HepG2 (cell line): ENCODE measurements at regions not wholly inside any gene's neighbourhood (a gene's known extent, or its start where the extent isn't known, plus 50 kb on each side); places are given as distances from the start of the nearest gene placed in this dataset.

Experiments used
- ATAC-seq: fragments of 200-7000 bp; cut with Tn5 transposase; 3 replicates; pipeline ENCODE4 v1.9.1; 2020; ENCODE audit warnings: mild to moderate bottlenecking, moderate library complexity
- BruUV-seq: library from RNA; stranded (reverse); fragments of 400-500 nt; replicated peaks from 2 replicates; lab custom pipeline; 2021; lab: Mats Ljungman, UMichigan
- CTCF ChIA-PET: fragments of 300-600 bp; formaldehyde crosslinking; extraction: SDS; loops from one replicate; lab custom pipeline; 2021; ENCODE audit warnings: low total read pairs, inconsistent platforms, low intra/inter-chr PET ratio; lab: Yijun Ruan, JAX
- POLR2A ChIA-PET: fragments of 350-600 bp; sonication (Branson Sonifier 250); formaldehyde crosslinking; loops from one replicate; lab custom pipeline; 2020; ENCODE audit warnings: antibody characterized with exemption, inconsistent platforms; lab: Yijun Ruan, JAX
- DNase-seq: peaks from one replicate; pipeline ENCODE4 v3.0.0-alpha.2; 2015; ENCODE audit warnings: low spot score
- FAIRE-seq: peaks from 3 replicates; lab custom pipeline; 2011; peaks lifted over from hg19 to GRCh38; lab: Jason Lieb, UNC
- H2AFZ ChIP-seq: one replicate; pipeline ENCODE4 v1.6.1; 2011; ENCODE audit warnings: low read length, inconsistent platforms
- H3K27ac ChIP-seq: fragments of 300-600 bp; 3 replicates; pipeline ENCODE4 v1.8.0; 2011; ENCODE audit warnings: mixed run types, mild to moderate bottlenecking, mixed read lengths, low read length, inconsistent platforms; ENCODE audit not compliant: insufficient read depth; ENCODE audit errors: extremely low read length
- H3K27me3 ChIP-seq, 2 experiments: fragments of 200-600 bp in 1 of 2; 2 replicates in 1 of 2; 3 replicates in 1 of 2; pipeline versions ENCODE4 v1.6.0 to v1.8.0; 2011; ENCODE audit warnings: low read length in 2 of 2, mild to moderate bottlenecking in 2 of 2, moderate library complexity in 2 of 2, inconsistent platforms in 1 of 2; ENCODE audit not compliant: insufficient read depth in 2 of 2, control insufficient read depth in 1 of 2
- H3K36me3 ChIP-seq, 2 experiments: fragments of 200-600 bp in 1 of 2; replicated peaks in 1 of 2; 2 replicates in 1 of 2; 3 replicates in 1 of 2; pipeline versions ENCODE4 v1.5.1 to v1.8.0; 2011; ENCODE audit warnings: low read length in 2 of 2, inconsistent platforms in 1 of 2; ENCODE audit not compliant: insufficient read depth in 2 of 2, control insufficient read depth in 1 of 2
- H3K4me1 ChIP-seq: 2 replicates; pipeline ENCODE4 v1.5.1; 2012; ENCODE audit warnings: low read length, inconsistent platforms; ENCODE audit not compliant: insufficient read depth
- H3K4me2 ChIP-seq: 2 replicates; pipeline ENCODE4 v1.6.0; 2011; ENCODE audit warnings: low read depth, low read length, inconsistent platforms
- H3K4me3 ChIP-seq, 3 experiments: fragments of 200-600 bp in 1 of 3; sonication (generic), shearing (Covaris generic) in 1 of 3; replicated peaks in 1 of 3; 2 replicates each; pipeline ENCODE4 v1.5.1; 2011 to 2016; ENCODE audit warnings: low read length in 3 of 3, inconsistent platforms in 2 of 3, low read depth in 2 of 3, mild to moderate bottlenecking in 2 of 3, control low read depth in 1 of 3, mixed read lengths in 1 of 3; ENCODE audit not compliant: insufficient read depth in 1 of 3
- H3K79me2 ChIP-seq: one replicate; pipeline ENCODE4 v1.6.1; 2011; ENCODE audit warnings: low read length, inconsistent platforms; ENCODE audit not compliant: insufficient read depth
- H3K9ac ChIP-seq: 2 replicates; pipeline ENCODE4 v1.6.0; 2011; ENCODE audit warnings: mild to moderate bottlenecking, low read depth, low read length, inconsistent platforms; ENCODE audit not compliant: insufficient read depth
- H3K9me3 ChIP-seq: 2 replicates; pipeline ENCODE4 v1.5.1; 2012; ENCODE audit warnings: mild to moderate bottlenecking, low read length
- H4K20me1 ChIP-seq: 2 replicates; pipeline ENCODE4 v1.6.0; 2011; ENCODE audit warnings: inconsistent platforms, mild to moderate bottlenecking, low read length, moderate library complexity; ENCODE audit not compliant: insufficient read depth
- MAFF ChIP-seq: IDR thresholded peaks from 2 replicates; pipeline ENCODE4 v1.6.1; 2011; ENCODE audit warnings: low read depth, low read length, improper control_type of control experiment
- SCMH1 ChIP-seq: sonication (generic); formaldehyde crosslinking; IDR thresholded peaks from 2 replicates; pipeline ENCODE4 v1.9.0; 2021; ENCODE audit warnings: missing genetic modification reagents, mild to moderate bottlenecking, borderline replicate concordance
- ZNF512B ChIP-seq: sonication (generic); formaldehyde crosslinking; IDR thresholded peaks from 2 replicates; pipeline ENCODE4 v1.5.1; 2020; ENCODE audit warnings: missing genetic modification reagents, mild to moderate bottlenecking, borderline replicate concordance
- ZNF772 ChIP-seq: sonication (generic); formaldehyde crosslinking; IDR thresholded peaks from 2 replicates; pipeline ENCODE4 v1.5.0; 2020; ENCODE audit warnings: mild to moderate bottlenecking, missing genetic modification reagents
- WGBS: methylation state at CpG from one replicate; pipeline ENCODE4 v1.1.6; 2017; ENCODE audit warnings: low lambda C conversion rate; 5-methylcytosine and 5-hydroxymethylcytosine counted together
- in situ Hi-C: cut with HindIII; loops from 2 replicates; pipeline ENCODE4 v1.10.0; 2017; ENCODE audit warnings: low pct_unique_long_range_greater_than_20kb; ENCODE audit not compliant: extremely low pct_ligation_motif_present
- intact Hi-C: fragments of 100-400 bp; cut with micrococcal nuclease; formaldehyde crosslinking; loops from one replicate; pipeline ENCODE4 v1.10.0; 2022; ENCODE audit not compliant: unreplicated experiment

- no peak for TF ChIP-seq ZNF512B (CRISPR knock-in tag)
These were observed 75.3 kb upstream of the E2F3 start (continued) for GRCh38 chr6:20326422-20326728.

- Histone ChIP-seq H3K4me1 (no peaks in the 10 kb centered on the region), H3K79me2 (no peaks in the 10 kb centered on the region), H3K4me3 (no peak overlapping the region), H4K20me1 (no peaks in the 10 kb centered on the region), H3K27ac (no peak overlapping the region), H3K9ac (no peak overlapping the region), H2AFZ (no peak overlapping the region), H3K27me3 (peaks cover 0 to 3% of the 10 kb centered on the region in 2 experiments; a peak in 1 of 5 replicates), H3K9me3 (no peaks in the 10 kb centered on the region), H3K4me2 (no peak overlapping the region), H3K36me3 (no peaks in the 10 kb centered on the region)
- ChIA-PET CTCF (no interaction called here), POLR2A (no interaction called here)
- DNase-seq (no peak), ATAC-seq (no peak), FAIRE-seq (no peak)
- WGBS, result 44% methylated on average over 7 of the region's 7 CpGs
- BruUV-seq, result no TSS peak
- intact Hi-C loops, result no loop called here
- TF ChIP-seq MAFF (0 out of 2 replicates have a peak, but pooled peaks have one; percentile 0), SCMH1 (CRISPR knock-in tag) (no peak), ZNF772 (CRISPR knock-in tag) (no peak)
- in situ Hi-C loops, result no loop called here
These were observed 74.5 kb upstream of the E2F3 start for GRCh38 chr6:20327141-20327540.
